HL-60 (cell line): ENCODE measurements at regions not wholly inside any gene's neighbourhood (a gene's known extent, or its start where the extent isn't known, plus 50 kb on each side); places are given as distances from the start of the nearest gene placed in this dataset.

ENCODE experiments used
- DNase-seq, 2 experiments: peaks; one replicate each; pipeline ENCODE4 v3.0.0-alpha.2; 2010 to 2020; ENCODE audit warnings: low read depth in 1 of 2, low spot score in 1 of 2
- H3K27ac ChIP-seq: fragments of 250-450 bp; sonication (Bioruptor Pico); replicated peaks from 2 replicates; pipeline ENCODE4 v1.5.1; 2020; ENCODE audit warnings: mild to moderate bottlenecking, moderate library complexity
- H3K27me3 ChIP-seq: fragments of 250-450 bp; sonication (Bioruptor Pico); 2 replicates; pipeline ENCODE4 v1.5.1; 2021; ENCODE audit warnings: mild to moderate bottlenecking, moderate library complexity; ENCODE audit not compliant: insufficient read depth, poor library complexity, severe bottlenecking
- H3K4me3 ChIP-seq: replicated peaks from 2 replicates; pipeline ENCODE4 v1.5.1; 2011; ENCODE audit warnings: mild to moderate bottlenecking, control low read depth, low read length; ENCODE audit not compliant: insufficient read depth
- GABPA ChIP-seq: IDR thresholded peaks from 2 replicates; pipeline ENCODE4 v1.6.1; 2012; ENCODE audit warnings: low read depth
- POLR2AphosphoS5 ChIP-seq: IDR thresholded peaks from 2 replicates; pipeline ENCODE4 v1.6.1; 2012; ENCODE audit warnings: low read depth
- SPI1 ChIP-seq: IDR thresholded peaks from 2 replicates; pipeline ENCODE4 v1.6.1; 2012; ENCODE audit warnings: low read depth, mild to moderate bottlenecking, borderline replicate concordance
- TF ChIP-seq, protein P1 (sequence below): IDR thresholded peaks from one replicate; pipeline ENCODE4 v1.5.1; 2011; ENCODE audit warnings: low read length, control low read depth, inconsistent platforms; ENCODE audit not compliant: insufficient read depth
- TF ChIP-seq, protein P2 (sequence below): IDR thresholded peaks from 2 replicates; pipeline ENCODE4 v1.6.1; 2012; ENCODE audit warnings: low read depth; ENCODE audit not compliant: insufficient replicate concordance

DNA sequence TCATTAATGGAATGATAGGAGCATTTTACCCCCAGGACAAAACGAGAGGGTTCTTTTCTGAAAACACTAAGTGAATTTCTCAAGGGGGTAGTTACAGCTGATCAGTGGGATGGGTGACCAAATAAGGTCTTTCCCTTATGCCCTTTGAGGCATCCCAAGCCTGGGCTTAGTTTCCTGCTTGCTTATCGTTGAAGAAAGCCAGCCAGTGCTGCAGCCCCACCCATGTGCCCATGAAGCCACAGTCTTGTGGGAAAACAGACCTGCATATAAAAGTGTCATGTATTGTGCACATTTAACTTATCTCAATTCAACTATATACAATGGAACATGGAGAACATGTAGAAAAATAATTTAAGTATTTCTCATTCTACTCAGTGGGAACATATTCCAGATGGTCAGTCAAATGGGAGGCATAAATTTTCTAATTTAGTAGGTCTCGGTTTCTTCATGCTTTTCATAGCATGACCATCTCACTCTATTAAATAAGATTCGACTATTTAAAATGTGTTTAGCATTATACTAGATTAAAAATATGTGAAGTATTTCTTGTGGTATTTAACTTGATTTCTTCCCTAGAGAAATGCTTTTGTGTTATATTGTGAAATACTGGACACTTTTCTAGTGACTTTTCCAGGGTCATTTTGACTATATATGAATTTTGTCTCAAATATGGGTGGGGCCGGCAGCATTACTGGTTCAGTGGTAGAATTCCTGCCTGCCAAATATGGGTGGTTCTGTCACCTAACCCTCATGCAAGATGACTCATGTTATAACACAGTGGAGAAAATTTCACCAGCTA lies 189.7 kb upstream of the SGCD start:
- Histone ChIP-seq H3K27me3 (peaks cover 3% of the 10 kb centered on the region), H3K27ac (no peak overlapping the region), H3K4me3 (no peak overlapping the region)
- no peak for DNase-seq
- no peak for TF ChIP-seq GABPA
- TF ChIP-seq, protein P1, sequence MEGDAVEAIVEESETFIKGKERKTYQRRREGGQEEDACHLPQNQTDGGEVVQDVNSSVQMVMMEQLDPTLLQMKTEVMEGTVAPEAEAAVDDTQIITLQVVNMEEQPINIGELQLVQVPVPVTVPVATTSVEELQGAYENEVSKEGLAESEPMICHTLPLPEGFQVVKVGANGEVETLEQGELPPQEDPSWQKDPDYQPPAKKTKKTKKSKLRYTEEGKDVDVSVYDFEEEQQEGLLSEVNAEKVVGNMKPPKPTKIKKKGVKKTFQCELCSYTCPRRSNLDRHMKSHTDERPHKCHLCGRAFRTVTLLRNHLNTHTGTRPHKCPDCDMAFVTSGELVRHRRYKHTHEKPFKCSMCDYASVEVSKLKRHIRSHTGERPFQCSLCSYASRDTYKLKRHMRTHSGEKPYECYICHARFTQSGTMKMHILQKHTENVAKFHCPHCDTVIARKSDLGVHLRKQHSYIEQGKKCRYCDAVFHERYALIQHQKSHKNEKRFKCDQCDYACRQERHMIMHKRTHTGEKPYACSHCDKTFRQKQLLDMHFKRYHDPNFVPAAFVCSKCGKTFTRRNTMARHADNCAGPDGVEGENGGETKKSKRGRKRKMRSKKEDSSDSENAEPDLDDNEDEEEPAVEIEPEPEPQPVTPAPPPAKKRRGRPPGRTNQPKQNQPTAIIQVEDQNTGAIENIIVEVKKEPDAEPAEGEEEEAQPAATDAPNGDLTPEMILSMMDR = no peak
- TF ChIP-seq POLR2AphosphoS5 = no peak
- no peak for TF ChIP-seq SPI1
- TF ChIP-seq, protein P2, sequence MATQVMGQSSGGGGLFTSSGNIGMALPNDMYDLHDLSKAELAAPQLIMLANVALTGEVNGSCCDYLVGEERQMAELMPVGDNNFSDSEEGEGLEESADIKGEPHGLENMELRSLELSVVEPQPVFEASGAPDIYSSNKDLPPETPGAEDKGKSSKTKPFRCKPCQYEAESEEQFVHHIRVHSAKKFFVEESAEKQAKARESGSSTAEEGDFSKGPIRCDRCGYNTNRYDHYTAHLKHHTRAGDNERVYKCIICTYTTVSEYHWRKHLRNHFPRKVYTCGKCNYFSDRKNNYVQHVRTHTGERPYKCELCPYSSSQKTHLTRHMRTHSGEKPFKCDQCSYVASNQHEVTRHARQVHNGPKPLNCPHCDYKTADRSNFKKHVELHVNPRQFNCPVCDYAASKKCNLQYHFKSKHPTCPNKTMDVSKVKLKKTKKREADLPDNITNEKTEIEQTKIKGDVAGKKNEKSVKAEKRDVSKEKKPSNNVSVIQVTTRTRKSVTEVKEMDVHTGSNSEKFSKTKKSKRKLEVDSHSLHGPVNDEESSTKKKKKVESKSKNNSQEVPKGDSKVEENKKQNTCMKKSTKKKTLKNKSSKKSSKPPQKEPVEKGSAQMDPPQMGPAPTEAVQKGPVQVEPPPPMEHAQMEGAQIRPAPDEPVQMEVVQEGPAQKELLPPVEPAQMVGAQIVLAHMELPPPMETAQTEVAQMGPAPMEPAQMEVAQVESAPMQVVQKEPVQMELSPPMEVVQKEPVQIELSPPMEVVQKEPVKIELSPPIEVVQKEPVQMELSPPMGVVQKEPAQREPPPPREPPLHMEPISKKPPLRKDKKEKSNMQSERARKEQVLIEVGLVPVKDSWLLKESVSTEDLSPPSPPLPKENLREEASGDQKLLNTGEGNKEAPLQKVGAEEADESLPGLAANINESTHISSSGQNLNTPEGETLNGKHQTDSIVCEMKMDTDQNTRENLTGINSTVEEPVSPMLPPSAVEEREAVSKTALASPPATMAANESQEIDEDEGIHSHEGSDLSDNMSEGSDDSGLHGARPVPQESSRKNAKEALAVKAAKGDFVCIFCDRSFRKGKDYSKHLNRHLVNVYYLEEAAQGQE = no peak

DNA sequence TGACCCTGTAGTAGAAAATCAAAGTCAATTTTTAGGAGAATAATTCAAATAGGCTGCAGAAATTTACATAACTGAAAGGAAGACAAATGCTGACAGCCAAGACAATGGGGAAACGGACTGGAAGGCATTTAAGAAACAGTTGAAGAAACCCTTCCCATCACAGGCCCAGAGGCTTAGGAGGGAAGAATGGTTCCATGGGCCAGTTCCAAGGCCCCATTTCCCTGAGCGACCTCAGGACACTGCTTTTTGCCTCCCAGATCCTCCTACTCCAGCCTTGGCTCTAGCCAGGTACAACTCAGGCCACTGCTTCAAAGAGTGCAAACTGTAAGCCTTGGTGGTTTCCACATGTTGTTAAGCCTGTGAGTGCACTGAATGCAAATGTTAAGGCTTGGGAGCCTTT lies 184.1 kb upstream of the SGCD start:
- Histone ChIP-seq H3K4me3 (no peak overlapping the region), H3K27me3 (peaks cover 3% of the 10 kb centered on the region), H3K27ac (no peak overlapping the region)
- TF ChIP-seq POLR2AphosphoS5 (no peak), GABPA (no peak), SPI1 (no peak)
- TF ChIP-seq, protein P2 = no peak
- TF ChIP-seq, protein P1 = no peak
- no peak for DNase-seq

DNA sequence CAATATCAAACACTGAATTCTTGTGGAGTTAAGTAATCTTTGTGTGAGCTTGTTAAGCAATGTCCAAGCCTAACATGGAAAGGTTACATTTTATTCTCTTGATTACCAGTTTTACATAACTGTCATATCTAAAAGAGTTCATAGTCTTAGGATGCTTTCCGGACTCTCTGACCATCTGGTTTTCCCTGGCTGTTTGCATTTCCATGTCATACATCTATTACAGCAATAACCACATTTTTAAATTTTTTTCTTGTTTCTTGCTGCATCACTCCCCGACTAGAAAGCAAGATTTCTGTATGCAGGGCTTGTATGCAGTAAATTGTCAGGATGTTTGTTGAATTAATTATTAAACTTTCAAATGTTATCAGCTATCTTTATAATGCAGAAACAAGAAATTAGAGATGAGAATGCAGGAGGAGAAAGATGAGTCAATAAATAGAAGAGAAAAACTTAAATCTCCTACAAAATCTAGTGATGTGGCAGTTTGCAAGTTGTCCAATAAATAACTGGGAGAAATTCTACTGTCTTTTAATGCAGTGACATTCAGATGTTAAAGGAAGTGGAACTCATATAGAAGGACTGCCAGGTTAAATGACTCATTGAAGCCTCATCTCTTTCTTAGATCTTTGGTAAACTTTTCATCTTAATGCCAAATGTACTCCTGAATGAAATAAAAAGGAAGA lies 179.6 kb upstream of the SGCD start:
- H3K27ac ChIP-seq = no peak overlapping the region
- DNase-seq = no peak
- no peak for TF ChIP-seq GABPA
- no peak for TF ChIP-seq SPI1
- TF ChIP-seq, protein P2 = no peak
- TF ChIP-seq, protein P1 = no peak
- no peak for TF ChIP-seq POLR2AphosphoS5
- no peaks in the 10 kb centered on the region for H3K27me3 ChIP-seq
- no peak overlapping the region for H3K4me3 ChIP-seq
